T-cell (primary cell): ENCODE measurements at regions not wholly inside any gene's neighbourhood (a gene's known extent, or its start where the extent isn't known, plus 50 kb on each side); places are given as distances from the start of the nearest gene placed in this dataset.

Experiments
- ATAC-seq, 4 experiments: fragments of 200-7000 bp in 3 of 4; fragments of 150-1000 bp in 1 of 4; cut with Tn5 transposase; replicated peaks in 1 of 4; 1 replicate in 3 of 4; 2 replicates in 1 of 4; pipeline ENCODE4 v1.10.0; 2021; ENCODE audit warnings: moderate library complexity in 3 of 4, mild to moderate bottlenecking in 2 of 4, moderate number of reproducible peaks in 1 of 4
- CTCF ChIA-PET, 2 donors: fragments of 300-600 bp; sonication (Branson Sonifier 250); formaldehyde crosslinking; loops; one replicate each; lab custom pipeline; 2022; ENCODE audit warnings: antibody characterized with exemption in 2 of 2; lab: Charles Lee
- POLR2A ChIA-PET, 2 donors: fragments of 300-600 bp; sonication (Branson Sonifier 250); formaldehyde crosslinking; loops; one replicate each; lab custom pipeline; 2022; ENCODE audit warnings: antibody characterized with exemption in 2 of 2; lab: Charles Lee
- DNase-seq, 35 experiments: peaks; one replicate each; pipeline versions ENCODE4 v3.0.0 to v3.0.0-alpha.2; 2013 to 2023
- H3K27ac ChIP-seq: one replicate; pipeline ENCODE4 v1.5.1; 2013; ENCODE audit warnings: low read length
- H3K27me3 ChIP-seq, 2 experiments: replicated peaks in 1 of 2; 1 replicate in 1 of 2; 2 replicates in 1 of 2; pipeline versions ENCODE4 v1.6.1 to v1.7.0; 2013; ENCODE audit warnings: low read length in 1 of 2, mixed read lengths in 1 of 2; ENCODE audit not compliant: control insufficient read depth in 2 of 2, insufficient read depth in 2 of 2; ENCODE audit errors: extremely low read depth in 1 of 2
- H3K36me3 ChIP-seq, 2 donors: 1 replicate in 1 of 2; 2 replicates in 1 of 2; pipeline versions ENCODE4 v1.6.1 to v1.7.0; 2013; ENCODE audit warnings: low read length in 1 of 2; ENCODE audit not compliant: control insufficient read depth in 2 of 2, insufficient read depth in 1 of 2; ENCODE audit errors: extremely low read depth in 1 of 2
- H3K4me1 ChIP-seq, 2 experiments: 1 replicate in 1 of 2; 2 replicates in 1 of 2; pipeline versions ENCODE4 v1.6.1 to v1.7.0; 2013; ENCODE audit warnings: low read length in 2 of 2, mixed read lengths in 1 of 2; ENCODE audit not compliant: insufficient read depth in 2 of 2, control insufficient read depth in 1 of 2; ENCODE audit errors: extremely low read depth in 1 of 2
- H3K4me3 ChIP-seq, 2 donors: 1 replicate in 1 of 2; 2 replicates in 1 of 2; pipeline versions ENCODE4 v1.5.1 to v1.7.0; 2013; ENCODE audit warnings: mild to moderate bottlenecking in 2 of 2, low read length in 1 of 2, moderate library complexity in 1 of 2; ENCODE audit not compliant: control insufficient read depth in 1 of 2; ENCODE audit errors: extremely low read depth in 1 of 2
- H3K9me3 ChIP-seq: 2 replicates; pipeline ENCODE4 v1.7.0; 2013
- H3K27ac Mint-ChIP-seq, 2 donors: one replicate each; pipeline ENCODE4 v1.8.0; 2020 to 2021; ENCODE audit warnings: mild to moderate bottlenecking in 2 of 2, mixed read lengths in 2 of 2
- H3K27me3 Mint-ChIP-seq, 2 donors: one replicate each; pipeline ENCODE4 v1.8.0; 2021 to 2022; ENCODE audit warnings: mixed read lengths in 2 of 2
- H3K36me3 Mint-ChIP-seq: one replicate; pipeline ENCODE4 v1.8.0; 2021; ENCODE audit warnings: mixed read lengths
- H3K4me1 Mint-ChIP-seq, 3 donors: one replicate each; pipeline ENCODE4 v1.8.0; 2020 to 2022; ENCODE audit warnings: mixed read lengths in 3 of 3, mild to moderate bottlenecking in 1 of 3
- H3K4me3 Mint-ChIP-seq, 3 donors: one replicate each; pipeline ENCODE4 v1.8.0; 2020 to 2022; ENCODE audit warnings: mild to moderate bottlenecking in 3 of 3, mixed read lengths in 3 of 3, moderate library complexity in 3 of 3
- H3K9me3 Mint-ChIP-seq, 3 donors: one replicate each; pipeline ENCODE4 v1.8.0; 2020 to 2022; ENCODE audit warnings: mixed read lengths in 3 of 3
- WGBS: methylation state at CpG from one replicate; pipeline ENCODE4 v1.1.5; 2013; ENCODE audit warnings: missing lambda C conversion rate; ENCODE audit not compliant: insufficient coverage; 5-methylcytosine and 5-hydroxymethylcytosine counted together

GRCh38 chr5:27341342-27341741 lies 303.0 kb upstream of the CDH9 start:
- ChIA-PET CTCF (no interaction called here), POLR2A (no interaction called here)
- no peaks in the 10 kb centered on the region for H3K36me3 Mint-ChIP-seq
- Histone ChIP-seq H3K9me3 (no peaks in the 10 kb centered on the region), H3K27ac (no peak overlapping the region), H3K36me3 (no peaks in the 10 kb centered on the region), H3K27me3 (no peaks in the 10 kb centered on the region), H3K4me3 (no peak overlapping the region), H3K4me1 (no peaks in the 10 kb centered on the region)
- DNase-seq (no peak), ATAC-seq (no peak)
- peaks cover 9 to 33% (median 19%) of the 10 kb centered on the region in 3 donors for H3K9me3 Mint-ChIP-seq
- no peaks in the 10 kb centered on the region for H3K4me1 Mint-ChIP-seq
- H3K27ac Mint-ChIP-seq: no peak overlapping the region
- H3K27me3 Mint-ChIP-seq: no peaks in the 10 kb centered on the region
- H3K4me3 Mint-ChIP-seq: no peak overlapping the region

- Histone ChIP-seq H3K4me1 (no peaks in the 10 kb centered on the region), H3K27ac (no peak overlapping the region), H3K4me3 (no peak overlapping the region), H3K27me3 (no peaks in the 10 kb centered on the region), H3K36me3 (no peaks in the 10 kb centered on the region), H3K9me3 (no peaks in the 10 kb centered on the region)
- WGBS: no CpG with 5 or more reads among the region's 1 CpG
- Mint-ChIP-seq H3K4me3 (no peak overlapping the region), H3K4me1 (no peaks in the 10 kb centered on the region), H3K9me3 (peaks cover 9 to 31% (median 22%) of the 10 kb centered on the region in 3 donors), H3K27me3 (no peaks in the 10 kb centered on the region), H3K36me3 (no peaks in the 10 kb centered on the region), H3K27ac (no peak overlapping the region)
- no peak for DNase-seq
- POLR2A ChIA-PET: no interaction called here
- no peak for ATAC-seq
- CTCF ChIA-PET: no interaction called here
Observed at GRCh38 chr5:27336817-27337216, 298.4 kb upstream of the CDH9 start.

GRCh38 chr5:27328480-27328879 lies 290.1 kb upstream of the CDH9 start:
- H3K4me1 Mint-ChIP-seq: no peaks in the 10 kb centered on the region
- WGBS: no CpG with 5 or more reads among the region's 4 CpGs
- H3K4me1 ChIP-seq: no peaks in the 10 kb centered on the region
- ATAC-seq (no peak), DNase-seq (no peak)
- peaks cover 6 to 26% (median 23%) of the 10 kb centered on the region in 3 donors for H3K9me3 Mint-ChIP-seq
- H3K4me3 Mint-ChIP-seq: no peak overlapping the region
- H3K36me3 ChIP-seq: no peaks in the 10 kb centered on the region
- H3K27ac Mint-ChIP-seq: no peak overlapping the region
- POLR2A ChIA-PET: no interaction called here
- CTCF ChIA-PET: no interaction called here
- H3K4me3 ChIP-seq: no peak overlapping the region
- no peaks in the 10 kb centered on the region for H3K36me3 Mint-ChIP-seq
- no peaks in the 10 kb centered on the region for H3K9me3 ChIP-seq
- no peak overlapping the region for H3K27ac ChIP-seq
- H3K27me3 ChIP-seq: no peaks in the 10 kb centered on the region
- H3K27me3 Mint-ChIP-seq: no peaks in the 10 kb centered on the region

- Mint-ChIP-seq H3K27me3 (no peaks in the 10 kb centered on the region), H3K27ac (no peak overlapping the region), H3K4me1 (no peaks in the 10 kb centered on the region), H3K4me3 (no peak overlapping the region), H3K36me3 (no peaks in the 10 kb centered on the region), H3K9me3 (peaks cover 9 to 24% (median 23%) of the 10 kb centered on the region in 3 donors)
- H3K9me3 ChIP-seq: no peaks in the 10 kb centered on the region
- ChIA-PET POLR2A (no interaction called here), CTCF (no interaction called here)
- H3K4me1 ChIP-seq: no peaks in the 10 kb centered on the region
- no peak overlapping the region for H3K4me3 ChIP-seq
- no peak for DNase-seq
- no peak overlapping the region for H3K27ac ChIP-seq
- ATAC-seq: no peak
- no peaks in the 10 kb centered on the region for H3K27me3 ChIP-seq
- H3K36me3 ChIP-seq: no peaks in the 10 kb centered on the region
Observed at GRCh38 chr5:27325513-27325912, 287.1 kb upstream of the CDH9 start.

GRCh38 chr5:27318701-27319100 lies 280.3 kb upstream of the CDH9 start:
- no peak overlapping the region for H3K27ac Mint-ChIP-seq
- no peaks in the 10 kb centered on the region for H3K36me3 Mint-ChIP-seq
- H3K27ac ChIP-seq: no peak overlapping the region
- ChIA-PET CTCF (no interaction called here), POLR2A (no interaction called here)
- no peaks in the 10 kb centered on the region for H3K27me3 Mint-ChIP-seq
- peaks cover 10 to 18% (median 16%) of the 10 kb centered on the region in 3 donors for H3K9me3 Mint-ChIP-seq
- no peaks in the 10 kb centered on the region for H3K27me3 ChIP-seq
- H3K4me1 Mint-ChIP-seq: no peaks in the 10 kb centered on the region
- H3K9me3 ChIP-seq: no peaks in the 10 kb centered on the region
- H3K36me3 ChIP-seq: no peaks in the 10 kb centered on the region
- no peak for DNase-seq
- H3K4me3 Mint-ChIP-seq: no peak overlapping the region
- no peak for ATAC-seq
- H3K4me1 ChIP-seq: no peaks in the 10 kb centered on the region
- no CpG with 5 or more reads among the region's 4 CpGs for WGBS
- no peak overlapping the region for H3K4me3 ChIP-seq

- Mint-ChIP-seq H3K4me1 (no peaks in the 10 kb centered on the region), H3K27ac (no peak overlapping the region), H3K27me3 (no peaks in the 10 kb centered on the region), H3K36me3 (no peaks in the 10 kb centered on the region), H3K4me3 (no peak overlapping the region), H3K9me3 (peaks cover 18 to 19% (median 18%) of the 10 kb centered on the region in 3 donors)
- H3K4me3 ChIP-seq: no peak overlapping the region
- H3K27ac ChIP-seq: no peak overlapping the region
- DNase-seq (no peak), ATAC-seq (no peak)
- POLR2A ChIA-PET: no interaction called here
- H3K36me3 ChIP-seq: no peaks in the 10 kb centered on the region
- no peaks in the 10 kb centered on the region for H3K27me3 ChIP-seq
- no peaks in the 10 kb centered on the region for H3K4me1 ChIP-seq
- no CpG with 5 or more reads among the region's 2 CpGs for WGBS
- no peaks in the 10 kb centered on the region for H3K9me3 ChIP-seq
- CTCF ChIA-PET: no interaction called here
Observed at GRCh38 chr5:27316271-27316650, 277.9 kb upstream of the CDH9 start.
